HCT116 (cell line): ENCODE measurements at regions not wholly inside any gene's neighbourhood (a gene's known extent, or its start where the extent isn't known, plus 50 kb on each side); places are given as distances from the start of the nearest gene placed in this dataset.

Source experiments
- ATF3 ChIP-seq: IDR thresholded peaks from 2 replicates; pipeline ENCODE4 v1.6.1; 2012
- CTCF ChIP-seq, 3 experiments: fragments of 200-600 bp in 1 of 3; sonication (generic) in 1 of 3; IDR thresholded peaks in 2 of 3; conservative IDR thresholded peaks in 1 of 3; 2 replicates each; pipeline ENCODE4 v1.5.1; 2012 to 2017; ENCODE audit warnings: low read depth in 2 of 3, low read length in 2 of 3, antibody characterized with exemption in 1 of 3, borderline replicate concordance in 1 of 3, control low read depth in 1 of 3, mild to moderate bottlenecking in 1 of 3, mixed read lengths in 1 of 3, mixed run types in 1 of 3, moderate library complexity in 1 of 3; ENCODE audit not compliant: insufficient read depth in 1 of 3
- EZH2phosphoT487 ChIP-seq: fragments of 200-600 bp; IDR thresholded peaks from 2 replicates; pipeline ENCODE4 v1.6.1; 2018; ENCODE audit warnings: antibody characterized with exemption, borderline replicate concordance
- POLR2A ChIP-seq: IDR thresholded peaks from 2 replicates; pipeline ENCODE4 v1.7.0; 2011; ENCODE audit warnings: borderline replicate concordance; ENCODE audit not compliant: insufficient read depth, insufficient read length; ENCODE audit errors: extremely low read depth
- POLR2AphosphoS5 ChIP-seq: IDR thresholded peaks from 2 replicates; pipeline ENCODE4 v1.6.1; 2011; ENCODE audit warnings: mild to moderate bottlenecking, low read depth, low read length, moderate library complexity
- RAD21 ChIP-seq: IDR thresholded peaks from 2 replicates; pipeline ENCODE4 v1.6.1; 2012; ENCODE audit warnings: low read depth, mild to moderate bottlenecking
- ZNF274 ChIP-seq: fragments of 200-500 bp; sonication (Bioruptor generic); IDR thresholded peaks from 2 replicates; pipeline ENCODE4 v1.6.1; 2014; ENCODE audit warnings: mild to moderate bottlenecking, low read depth, low read length, inconsistent platforms
- TF ChIP-seq, protein P1 (sequence below): IDR thresholded peaks from 2 replicates; pipeline ENCODE4 v1.6.1; 2011; ENCODE audit warnings: mild to moderate bottlenecking, low read length, moderate library complexity; ENCODE audit not compliant: insufficient replicate concordance; ENCODE audit errors: extremely low read depth

DNA sequence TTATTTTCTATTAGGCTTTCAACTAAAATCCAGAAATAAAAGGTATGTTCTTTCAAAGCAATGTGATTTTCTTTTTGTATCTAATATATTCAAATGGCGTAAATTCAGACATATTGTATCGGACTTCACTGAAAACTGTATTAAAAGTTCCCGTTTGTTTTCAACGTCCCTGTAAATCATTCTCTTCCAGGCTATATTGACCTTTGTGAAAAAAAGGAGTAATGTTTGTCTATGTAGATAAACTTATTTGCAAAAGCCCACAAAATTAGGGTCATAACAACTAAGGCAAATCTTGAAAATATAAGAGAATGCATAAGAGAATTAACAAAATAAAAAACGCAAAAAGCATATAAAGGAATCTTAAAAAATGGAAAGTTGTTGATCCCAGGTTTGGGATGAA lies 1492.4 kb downstream of the AACS start:
- TF ChIP-seq CTCF (IDR thresholded peaks at IDR 0.05 in 2 of 3, conservative IDR thresholded peaks at IDR 0.05 in 1 of 3; ENCODE audit: borderline replicate concordance in 1 of 3, insufficient read depth in 1 of 3, low read depth in 2 of 3, low read length in 2 of 3) (no peak), POLR2A (no peak), EZH2phosphoT487 (no peak), ZNF274 (no peak), POLR2AphosphoS5 (no peak), ATF3 (no peak), RAD21 (no peak)
- TF ChIP-seq, protein P1, sequence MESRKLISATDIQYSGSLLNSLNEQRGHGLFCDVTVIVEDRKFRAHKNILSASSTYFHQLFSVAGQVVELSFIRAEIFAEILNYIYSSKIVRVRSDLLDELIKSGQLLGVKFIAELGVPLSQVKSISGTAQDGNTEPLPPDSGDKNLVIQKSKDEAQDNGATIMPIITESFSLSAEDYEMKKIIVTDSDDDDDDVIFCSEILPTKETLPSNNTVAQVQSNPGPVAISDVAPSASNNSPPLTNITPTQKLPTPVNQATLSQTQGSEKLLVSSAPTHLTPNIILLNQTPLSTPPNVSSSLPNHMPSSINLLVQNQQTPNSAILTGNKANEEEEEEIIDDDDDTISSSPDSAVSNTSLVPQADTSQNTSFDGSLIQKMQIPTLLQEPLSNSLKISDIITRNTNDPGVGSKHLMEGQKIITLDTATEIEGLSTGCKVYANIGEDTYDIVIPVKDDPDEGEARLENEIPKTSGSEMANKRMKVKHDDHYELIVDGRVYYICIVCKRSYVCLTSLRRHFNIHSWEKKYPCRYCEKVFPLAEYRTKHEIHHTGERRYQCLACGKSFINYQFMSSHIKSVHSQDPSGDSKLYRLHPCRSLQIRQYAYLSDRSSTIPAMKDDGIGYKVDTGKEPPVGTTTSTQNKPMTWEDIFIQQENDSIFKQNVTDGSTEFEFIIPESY, result no peak
